Middle frontal gyrus (tissue), 1 donor: ENCODE measurements at regions not wholly inside any gene's neighbourhood (a gene's known extent, or its start where the extent isn't known, plus 50 kb on each side); places are given as distances from the start of the nearest gene placed in this dataset.
"Not testable (repeated sequence)": the region's sequence is repeated elsewhere in the genome, so short reads cannot be mapped to it uniquely, and the experiment has no call there.

Experiments
- DNase-seq: peaks from one replicate; pipeline ENCODE4 v3.0.0-alpha.2; 2015; ENCODE audit warnings: low spot score; ENCODE audit errors: extremely low spot score

DNA sequence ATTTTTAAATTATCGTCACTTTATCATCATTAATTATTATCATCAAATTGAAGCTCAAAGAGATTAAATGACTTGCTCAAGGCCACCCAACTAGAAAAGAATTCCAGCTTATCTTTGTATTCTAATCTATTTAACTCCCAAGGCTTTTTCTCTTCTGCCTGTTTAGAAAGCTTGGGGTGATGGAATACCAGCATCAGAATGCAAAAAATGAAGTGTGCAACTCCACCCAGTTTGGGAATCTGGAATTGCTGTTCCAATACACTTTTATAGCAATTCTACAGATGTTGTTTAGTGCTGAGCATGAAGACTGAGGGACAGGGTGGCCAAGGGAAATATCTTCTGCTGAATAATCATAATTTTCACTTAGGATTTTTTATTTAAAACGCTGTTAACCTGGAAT is 97.2 kb upstream of the FIBIN start:
- DNase-seq, result no peak

DNA sequence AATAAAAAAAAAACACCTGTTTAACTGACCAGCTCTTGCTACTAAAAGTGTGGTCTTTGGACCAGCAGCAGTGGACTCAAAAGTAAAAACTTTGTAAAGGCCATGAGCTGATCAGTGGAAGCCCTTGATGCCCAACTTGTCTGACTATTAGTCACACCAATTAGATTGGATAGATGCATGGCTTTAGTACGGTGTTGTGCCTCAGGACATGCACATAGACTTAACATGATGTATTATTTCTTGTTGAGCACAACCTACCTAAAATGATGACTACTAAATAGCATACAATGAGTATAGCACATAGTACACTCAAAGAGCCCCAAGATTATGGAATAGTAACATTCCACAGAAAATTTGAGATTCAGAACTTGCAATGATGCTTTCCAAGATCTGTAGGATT is 95.1 kb upstream of the FIBIN start:
- no peak for DNase-seq

DNA sequence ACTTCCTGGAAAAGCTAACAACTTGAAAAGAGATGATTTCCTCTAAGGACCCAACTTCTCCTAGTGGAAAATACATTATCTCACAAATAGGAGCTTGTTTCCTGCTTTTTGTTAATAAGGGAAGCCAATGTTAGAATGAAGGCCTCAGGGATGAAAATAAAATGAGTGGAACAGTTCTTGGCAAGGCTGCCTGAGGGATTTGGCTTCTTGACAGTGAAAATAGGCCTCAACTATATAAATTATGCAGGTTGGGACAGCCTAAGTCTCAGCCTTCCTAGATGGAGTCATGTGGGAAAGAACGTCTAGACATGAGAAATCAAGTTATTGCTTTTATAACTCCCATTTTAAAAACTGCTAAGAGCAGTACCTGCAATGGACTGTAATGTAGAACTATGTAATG is 92.8 kb upstream of the FIBIN start:
- no peak for DNase-seq

DNA sequence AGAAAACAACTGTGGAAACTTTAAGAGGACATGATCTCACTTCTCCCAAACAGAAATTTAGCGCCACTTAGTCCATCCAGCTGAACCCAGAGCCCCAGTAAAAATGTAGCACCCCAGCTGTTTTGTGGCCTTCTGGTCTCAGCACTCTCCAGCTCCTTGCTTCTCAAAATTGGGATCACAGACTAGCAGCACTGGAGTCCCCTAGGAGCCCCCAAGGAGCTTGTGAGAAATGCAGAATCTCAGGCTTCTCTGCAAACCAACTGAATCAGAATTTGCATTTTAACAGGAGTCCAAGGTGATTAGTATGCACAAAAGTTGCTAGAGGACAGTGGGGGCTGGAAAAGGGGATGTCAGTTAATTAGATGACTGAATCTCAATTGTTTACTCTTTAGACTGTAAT is 89.8 kb upstream of the FIBIN start:
- DNase-seq, result no peak

DNA sequence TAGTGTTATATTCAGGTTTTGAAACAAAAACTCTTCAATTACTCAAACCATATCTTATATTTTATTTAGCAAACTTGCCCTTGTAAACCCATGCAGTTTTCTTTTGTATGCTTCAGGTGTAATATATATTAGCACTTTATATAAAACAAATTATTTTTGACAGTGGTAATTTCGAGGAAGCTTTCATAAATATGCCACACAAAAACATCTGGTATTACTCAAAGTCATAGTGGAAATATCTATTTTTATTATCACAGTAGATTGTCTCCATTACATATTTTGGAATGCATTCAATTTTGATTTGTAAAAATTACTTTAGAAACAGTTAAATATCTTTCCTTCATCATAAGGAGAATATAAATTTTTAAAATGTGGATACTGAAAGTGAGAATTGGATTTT is 89.1 kb upstream of the FIBIN start:
- DNase-seq, result no peak

DNA sequence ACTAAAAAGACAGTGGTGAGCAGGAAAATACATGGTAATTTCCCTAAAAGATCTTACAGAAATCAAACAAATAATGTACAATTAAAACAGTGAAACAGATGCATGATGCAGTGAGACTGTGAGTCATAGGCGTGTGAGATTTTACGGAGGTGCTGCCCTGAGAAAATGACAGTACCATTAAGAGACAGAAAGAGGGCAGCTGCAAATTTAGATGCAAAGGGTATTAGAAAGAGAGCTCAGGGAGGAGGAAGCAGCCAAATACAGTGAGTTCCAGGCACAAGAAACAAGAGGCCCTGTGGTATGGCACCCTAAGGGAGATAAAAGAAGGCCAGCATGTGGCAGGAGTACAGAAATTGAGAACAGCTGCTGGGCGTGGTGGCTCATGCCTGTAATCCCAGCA is 88.5 kb upstream of the FIBIN start:
- no peak for DNase-seq

DNA sequence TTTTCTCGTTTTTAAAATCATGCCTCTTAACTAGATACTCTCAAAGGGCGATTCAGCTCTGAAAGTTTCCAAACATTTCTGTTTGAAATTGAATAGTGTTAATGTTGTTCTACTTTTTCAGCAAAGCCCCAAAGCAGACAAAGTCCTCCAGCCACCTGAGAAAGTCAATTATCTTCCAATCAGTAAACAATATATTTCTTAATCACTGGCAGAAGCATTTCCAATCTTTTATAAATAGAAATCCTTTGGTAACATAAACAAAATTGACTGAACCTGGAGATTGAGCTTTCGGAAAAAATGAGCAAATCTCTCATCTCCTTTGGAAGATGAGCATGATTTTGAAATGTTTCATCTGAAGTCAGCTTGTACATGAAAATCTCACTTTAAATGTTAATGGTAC is 84.4 kb upstream of the FIBIN start:
- DNase-seq, result no peak

DNA sequence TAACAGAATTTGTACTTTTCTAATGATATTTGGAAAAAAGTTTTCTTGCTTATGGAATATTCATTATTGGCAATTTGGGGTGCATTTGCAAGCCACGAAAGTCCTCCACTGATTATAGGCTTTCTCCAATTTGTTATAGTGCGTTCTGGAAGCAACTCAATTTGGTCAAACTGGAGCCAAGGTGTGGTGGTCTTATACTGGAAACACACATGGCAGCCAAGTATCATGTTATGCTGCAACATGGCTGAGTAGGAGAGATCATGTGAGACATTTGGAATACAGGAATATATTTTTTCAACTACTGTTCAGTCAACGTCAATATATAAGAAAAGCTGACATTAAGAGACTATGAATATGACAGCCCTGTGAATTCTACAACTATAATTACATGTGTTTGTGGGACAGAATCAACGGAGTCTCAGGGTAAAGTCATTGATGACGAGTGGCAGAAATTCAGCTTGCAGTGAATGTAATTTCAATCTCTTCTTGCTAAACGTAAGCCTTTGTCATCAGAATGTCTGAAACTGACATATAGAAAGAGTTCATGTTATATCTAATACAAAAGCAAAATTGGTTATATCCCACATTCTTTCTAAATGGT is 83.8 kb upstream of the FIBIN start:
- DNase-seq, result no peak

DNA sequence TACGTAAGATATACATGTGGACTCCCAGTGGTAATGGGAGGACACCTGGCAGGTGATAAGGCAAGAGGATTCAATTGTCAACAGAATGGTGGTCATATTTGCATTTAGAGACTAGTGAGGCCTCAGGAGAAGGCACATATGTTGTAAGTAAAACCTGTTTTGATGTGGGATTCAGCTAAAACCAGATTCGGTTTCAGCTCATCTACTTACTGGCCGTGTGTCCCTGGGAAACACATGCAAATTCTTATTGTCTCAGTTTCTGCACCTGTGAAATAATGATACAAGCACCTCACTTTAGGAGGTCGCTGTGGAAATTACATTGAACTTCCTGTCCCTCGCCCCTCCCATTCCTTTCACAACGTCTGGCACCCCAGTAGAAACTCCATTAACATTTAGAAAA is 78.9 kb upstream of the FIBIN start:
- DNase-seq, result no peak

DNA sequence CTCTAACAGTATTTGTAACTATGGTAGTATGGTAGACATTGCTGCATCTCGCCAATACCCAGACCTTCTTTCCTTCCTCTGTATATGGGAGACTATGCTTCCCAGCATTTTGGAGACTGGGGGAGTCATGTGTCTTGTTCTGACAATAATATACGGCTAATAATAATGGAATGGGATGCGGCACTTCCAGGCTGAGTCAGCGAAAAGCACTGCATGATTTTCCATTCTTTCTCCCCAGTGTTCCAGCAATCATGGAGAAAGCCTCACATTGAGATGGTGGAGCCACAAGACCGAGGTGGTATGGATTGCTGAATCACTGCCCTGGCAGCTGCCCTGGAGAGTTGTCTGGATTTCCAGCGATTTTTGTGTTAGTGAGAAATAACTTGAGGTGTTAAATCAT is 77.1 kb upstream of the FIBIN start:
- DNase-seq, result no peak

DNA sequence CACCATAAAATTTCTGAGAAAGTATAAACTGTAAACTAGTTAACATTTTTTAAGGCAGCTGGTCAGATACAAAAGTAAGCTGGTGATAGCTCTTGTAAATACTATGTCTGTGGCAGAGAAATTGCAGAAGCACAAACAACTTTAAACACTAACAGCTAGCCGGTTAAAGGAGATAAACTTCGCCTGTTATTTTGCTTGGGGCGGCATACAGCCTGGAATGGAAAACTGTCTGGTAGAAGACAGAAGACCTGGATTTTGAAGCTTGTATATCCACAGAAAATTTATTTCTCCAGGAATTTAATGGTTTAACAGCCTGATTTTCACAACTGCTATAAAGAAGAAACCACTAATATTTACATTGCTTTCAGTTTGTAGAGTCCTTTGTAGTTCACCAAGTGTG is 65.3 kb upstream of the FIBIN start:
- no peak for DNase-seq

DNA sequence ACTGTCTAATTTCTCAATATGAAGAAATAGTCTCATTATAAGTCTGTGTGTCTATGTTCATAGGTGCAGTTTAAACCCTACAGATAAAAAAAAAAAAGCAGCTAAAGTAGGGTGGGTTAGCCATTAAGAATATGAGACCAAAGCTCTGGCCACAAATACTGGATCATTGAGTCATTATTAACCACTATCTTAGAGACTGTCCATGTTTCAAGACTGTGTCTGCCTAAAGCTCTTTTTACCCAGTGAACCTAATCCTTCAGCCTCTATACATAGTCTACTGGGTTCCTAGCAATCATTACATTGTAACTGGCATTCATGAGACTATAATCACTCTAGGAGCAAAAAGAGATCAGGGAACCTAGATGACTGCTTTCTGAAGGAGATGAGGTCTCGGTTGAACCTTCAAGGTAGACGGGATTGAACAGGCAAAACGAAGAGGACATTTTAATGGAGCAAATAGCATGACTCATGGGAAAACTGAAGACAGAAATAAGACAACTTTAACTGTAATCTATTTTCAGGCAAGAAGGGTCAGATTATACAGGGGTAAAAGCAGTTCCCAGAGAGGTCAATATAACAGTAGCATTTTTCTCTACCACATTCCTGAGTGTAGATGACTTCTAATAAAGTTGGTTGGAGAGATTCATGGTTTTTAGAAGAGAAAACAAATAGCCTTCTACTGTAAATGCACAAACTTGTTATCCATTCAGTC is 64.0 kb upstream of the FIBIN start:
- DNase-seq, result no peak

DNA sequence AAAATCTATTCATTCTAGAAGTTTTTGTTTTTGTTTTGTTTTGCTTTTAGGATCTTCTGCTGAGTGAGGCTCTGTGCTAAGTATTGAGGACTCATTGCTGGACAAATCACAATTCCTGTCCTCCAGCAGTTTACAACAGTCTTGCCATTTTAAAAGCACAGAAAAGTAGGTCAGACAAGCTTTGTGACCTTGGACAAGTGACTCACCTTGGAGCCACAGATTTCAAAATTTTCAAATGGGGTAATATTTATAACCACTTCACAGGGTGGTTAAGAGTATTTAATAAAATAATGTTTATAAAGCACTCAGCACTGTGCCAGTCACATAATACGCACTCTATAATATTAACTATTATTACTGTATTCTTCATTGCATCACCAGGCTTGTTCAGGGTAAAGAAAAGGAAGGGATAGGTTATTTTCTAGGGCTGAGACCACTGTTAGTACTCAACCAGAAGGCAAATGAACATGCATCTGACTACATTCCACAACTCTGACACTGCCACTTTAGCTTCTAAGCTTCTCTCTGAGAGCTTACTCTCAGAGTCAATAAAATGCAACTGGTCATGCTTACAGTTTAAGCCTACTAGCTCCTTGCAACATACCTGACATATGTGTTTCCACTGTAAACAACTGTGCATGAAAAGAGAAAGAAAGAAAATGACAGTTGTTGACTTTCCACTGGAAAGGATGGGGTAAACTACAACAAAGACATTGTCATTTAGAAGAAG is 63.2 kb upstream of the FIBIN start:
- DNase-seq, result no peak

DNA sequence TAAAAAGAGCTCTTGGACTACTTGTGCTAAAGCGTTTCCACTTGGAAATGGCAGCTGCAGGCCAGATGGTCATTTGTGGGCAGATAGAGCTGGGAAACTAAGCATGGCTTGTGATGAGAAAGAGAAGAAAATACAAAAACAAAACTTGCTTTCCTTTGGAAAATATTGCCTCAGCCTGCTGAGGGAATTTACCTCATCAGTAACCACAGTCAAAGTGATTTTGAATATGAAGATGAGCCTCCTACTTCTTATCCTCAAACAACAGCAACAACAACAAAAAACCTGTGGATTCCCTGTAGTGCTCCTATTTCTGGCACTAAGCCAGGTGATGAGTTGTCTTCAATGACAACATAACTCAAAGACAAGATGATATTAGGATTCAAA is 62.7 kb upstream of the FIBIN start:
- DNase-seq, result no peak

DNA sequence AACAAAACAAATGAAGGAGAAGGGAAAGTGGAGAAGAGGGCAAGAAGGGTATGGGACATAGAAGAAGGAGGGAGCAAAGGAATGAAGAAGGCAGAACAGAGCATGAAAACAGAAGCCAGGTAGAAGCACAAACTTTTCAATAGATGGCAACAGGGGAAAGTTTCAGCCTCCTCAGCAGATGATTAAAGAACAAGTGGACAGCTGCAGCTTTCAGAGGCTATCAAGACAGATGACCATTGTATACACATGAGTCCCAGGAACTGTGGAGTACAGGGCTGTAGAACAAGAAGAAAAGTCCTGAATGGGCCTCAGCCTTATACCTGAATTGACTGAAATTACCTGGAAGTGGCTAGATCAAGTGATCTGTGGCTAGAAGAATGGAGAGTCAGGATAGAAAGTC is 62.0 kb upstream of the FIBIN start:
- DNase-seq, result no peak

DNA sequence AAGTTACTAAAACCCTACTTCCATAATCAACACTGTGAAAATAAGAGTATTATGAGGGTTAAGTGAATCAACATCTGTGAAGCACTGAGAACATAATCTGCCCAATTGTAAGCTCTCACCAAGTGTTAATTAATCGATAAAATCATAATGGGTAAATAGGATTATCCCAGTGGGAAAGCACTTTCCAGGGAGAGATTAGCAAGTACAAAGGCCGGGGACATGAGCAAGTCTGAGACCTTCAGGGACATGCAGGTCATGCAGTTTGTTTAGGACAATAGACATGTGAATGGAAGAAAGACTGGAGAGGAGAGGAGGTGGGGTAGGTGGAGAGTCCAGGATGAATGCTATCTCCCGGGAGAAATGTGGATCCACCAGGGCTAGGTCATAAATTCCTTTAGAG is 57.8 kb upstream of the FIBIN start:
- no peak for DNase-seq

DNA sequence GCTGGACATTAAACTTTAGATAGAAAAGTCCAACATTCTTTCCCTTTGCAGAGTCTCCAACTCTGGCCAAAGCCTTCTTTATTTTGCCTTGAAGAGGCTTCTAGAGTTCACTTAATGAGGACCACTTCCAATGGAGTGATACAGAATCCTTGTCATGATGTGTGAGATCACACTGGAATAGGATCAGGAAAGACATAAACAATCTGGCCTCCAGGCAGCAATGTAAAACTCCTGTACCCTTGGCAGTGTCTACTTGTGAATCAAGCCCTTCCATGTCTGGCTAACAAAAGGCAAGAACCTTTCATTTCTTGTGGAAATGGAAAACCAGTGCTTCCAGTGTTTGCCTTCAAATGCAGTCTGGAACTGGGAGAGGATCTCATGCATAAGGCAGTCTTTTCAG is 56.5 kb upstream of the FIBIN start:
- DNase-seq, result no peak

DNA sequence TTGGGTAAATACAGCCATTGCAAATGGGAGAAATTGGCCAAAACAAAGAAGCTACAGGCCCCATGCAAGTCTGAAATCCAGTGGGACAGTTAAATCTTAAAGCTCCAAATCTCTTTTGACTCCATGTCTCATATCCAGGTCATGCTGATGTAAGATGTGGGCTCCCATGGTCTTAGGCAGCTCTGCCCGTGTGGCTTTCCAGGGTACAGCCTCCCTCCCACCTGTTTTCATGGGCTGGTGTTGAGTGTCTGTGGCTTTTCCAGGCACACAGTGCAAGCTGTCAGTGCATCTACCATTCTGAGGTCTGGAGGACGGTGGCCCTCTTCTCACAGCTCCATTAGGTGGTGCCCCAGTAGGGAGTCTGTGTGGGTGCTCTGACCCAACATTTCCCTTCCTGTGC is 53.4 kb upstream of the FIBIN start:
- DNase-seq, result not testable (repeated sequence)

DNA sequence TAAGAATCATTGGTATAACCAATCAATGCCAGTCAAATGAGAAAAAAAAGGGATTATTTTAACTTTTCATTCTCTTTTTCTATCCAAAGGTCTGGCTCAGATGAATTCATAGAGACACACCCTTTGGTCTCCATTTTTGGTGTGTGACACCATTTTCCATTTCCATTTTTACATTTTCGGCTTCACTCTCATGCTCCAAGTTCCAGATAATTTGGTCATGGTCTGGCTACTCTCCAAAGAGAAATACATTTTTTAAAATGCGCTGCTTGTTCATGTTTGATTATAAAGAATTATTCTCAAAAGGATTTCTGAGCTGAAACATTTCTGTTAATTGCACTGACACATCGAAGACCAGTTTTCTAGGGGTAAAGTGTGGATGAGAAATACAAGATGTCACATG is 51.6 kb upstream of the FIBIN start:
- DNase-seq, result no peak

DNA sequence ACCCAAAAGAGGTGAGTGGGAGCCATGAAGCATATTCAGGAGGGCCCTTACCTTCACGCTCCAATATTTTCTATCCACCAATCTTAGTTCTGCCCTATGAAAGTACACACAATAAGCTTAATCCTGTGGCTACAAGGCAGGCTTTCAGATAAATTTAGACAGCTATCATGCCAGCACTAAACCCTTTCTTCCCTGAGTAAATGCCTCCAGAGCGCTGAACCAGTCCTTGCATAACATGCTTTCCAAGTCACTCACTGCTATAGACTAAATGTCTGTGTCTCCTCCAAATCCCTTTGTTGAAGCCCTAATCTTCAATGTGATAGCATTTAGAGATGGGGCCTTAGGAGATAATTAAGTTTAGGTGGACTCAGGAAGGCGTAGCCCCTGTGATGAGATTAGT is 50.3 kb upstream of the FIBIN start:
- no peak for DNase-seq
